Memory B cell (primary cell): ENCODE measurements at regions not wholly inside any gene's neighbourhood (a gene's known extent, or its start where the extent isn't known, plus 50 kb on each side); places are given as distances from the start of the nearest gene placed in this dataset.
"Not testable (repeated sequence)": the region's sequence is repeated elsewhere in the genome, so short reads cannot be mapped to it uniquely, and the experiment has no call there.

ENCODE experiments used
- ATAC-seq: fragments of 150-1000 bp; cut with Tn5 transposase; 2 replicates; pipeline ENCODE4 v1.10.0; 2021; ENCODE audit warnings: low read depth, mild to moderate bottlenecking, moderate library complexity
- DNase-seq, 2 donors: peaks; one replicate each; pipeline ENCODE4 v3.0.0; 2022; ENCODE audit warnings: low spot score in 2 of 2
- H3K27ac Mint-ChIP-seq: one replicate; pipeline ENCODE4 v1.8.0; 2022; ENCODE audit warnings: mild to moderate bottlenecking, moderate library complexity, mixed read lengths
- H3K27me3 Mint-ChIP-seq: one replicate; pipeline ENCODE4 v1.8.0; 2022; ENCODE audit warnings: mixed read lengths
- H3K36me3 Mint-ChIP-seq: one replicate; pipeline ENCODE4 v1.8.0; 2022; ENCODE audit warnings: mild to moderate bottlenecking, mixed read lengths
- H3K4me1 Mint-ChIP-seq: one replicate; pipeline ENCODE4 v1.8.0; 2022; ENCODE audit warnings: mixed read lengths
- H3K4me3 Mint-ChIP-seq: one replicate; pipeline ENCODE4 v1.8.0; 2022; ENCODE audit warnings: mild to moderate bottlenecking, moderate library complexity, mixed read lengths
- H3K9me3 Mint-ChIP-seq: one replicate; pipeline ENCODE4 v1.8.0; 2022; ENCODE audit warnings: mixed read lengths

DNA sequence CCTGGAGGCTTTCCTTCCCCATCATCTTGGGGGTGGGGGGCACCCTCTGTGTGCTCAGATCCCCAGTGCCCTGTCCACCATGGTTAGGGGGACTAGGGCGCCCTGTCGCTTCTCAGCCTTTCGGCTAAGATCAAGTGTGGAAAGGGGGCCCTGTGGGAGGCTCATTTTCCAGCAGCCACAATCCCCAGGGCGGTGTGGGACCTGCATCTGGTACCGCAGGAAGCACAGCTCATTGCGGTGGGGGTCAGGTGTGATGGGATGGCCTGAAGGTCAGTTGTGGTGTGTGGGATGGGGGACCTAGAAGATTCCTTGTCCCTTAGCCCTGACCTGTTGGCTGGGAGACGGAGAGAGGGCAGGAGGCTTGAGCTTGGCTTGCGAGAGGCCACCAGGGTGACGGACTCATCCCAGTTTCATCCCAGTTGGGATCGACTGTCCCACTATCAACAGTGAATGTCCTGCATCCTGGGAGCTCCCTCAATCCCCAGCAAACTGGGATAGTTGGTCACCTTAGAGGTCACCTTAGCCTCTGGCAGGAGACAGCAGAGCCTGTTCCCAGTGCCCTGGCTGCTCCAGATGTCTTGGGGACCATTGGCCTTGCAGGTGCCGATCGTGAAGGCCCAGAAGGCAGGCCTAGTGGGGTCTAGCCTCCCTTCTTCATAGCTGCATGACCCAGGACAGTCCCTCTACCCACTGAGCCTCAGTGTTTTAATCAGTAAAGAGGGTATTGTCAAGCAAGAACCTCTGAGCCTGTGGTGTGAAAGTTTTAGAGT, 64.5 kb upstream of the PMEPA1 start:
- peaks cover 6% of the 10 kb centered on the region for H3K4me1 Mint-ChIP-seq
- no peaks in the 10 kb centered on the region for H3K9me3 Mint-ChIP-seq
- no peak overlapping the region for H3K4me3 Mint-ChIP-seq
- no peaks in the 10 kb centered on the region for H3K36me3 Mint-ChIP-seq
- H3K27ac Mint-ChIP-seq = no peak overlapping the region
- DNase-seq (no peak), ATAC-seq (no peak)
- H3K27me3 Mint-ChIP-seq = peaks cover 9% of the 10 kb centered on the region

DNA sequence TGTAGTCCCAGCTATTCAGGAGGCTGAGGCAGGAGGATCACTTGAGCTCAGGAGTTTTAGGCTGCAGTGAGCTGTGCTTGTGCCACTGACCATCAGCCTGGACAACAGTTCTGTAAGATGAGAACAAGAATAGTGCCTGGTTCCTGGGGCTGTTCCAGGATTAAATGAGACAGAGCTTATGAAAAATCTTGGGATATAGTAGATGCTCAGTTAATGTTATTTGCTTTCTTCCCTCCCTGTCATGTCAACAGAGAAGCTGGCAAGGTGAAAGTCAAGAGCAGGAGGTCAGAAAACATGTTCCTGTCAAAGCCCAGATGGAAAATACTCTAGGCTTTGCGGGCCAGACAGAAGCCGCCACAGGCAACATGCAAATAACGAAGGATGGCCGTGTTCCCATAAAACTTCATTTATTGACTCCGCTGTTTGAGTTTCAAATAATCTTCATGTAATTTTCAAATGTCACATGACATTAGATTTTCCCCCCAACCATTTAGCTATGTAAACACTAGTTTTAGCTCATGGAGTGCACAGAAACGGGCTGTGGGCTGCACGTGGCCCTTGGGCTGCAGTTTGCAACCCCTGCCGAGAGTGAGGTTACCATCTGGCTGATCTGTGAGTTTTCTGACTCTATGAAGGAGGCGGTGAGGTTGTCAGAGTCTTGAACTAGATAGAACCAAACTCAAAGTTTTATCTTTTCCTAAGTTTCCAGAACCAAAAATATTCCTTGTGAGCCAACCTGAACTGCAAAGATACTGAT, 63.4 kb upstream of the PMEPA1 start:
- no peak overlapping the region for H3K27ac Mint-ChIP-seq
- H3K36me3 Mint-ChIP-seq = no peaks in the 10 kb centered on the region

DNA sequence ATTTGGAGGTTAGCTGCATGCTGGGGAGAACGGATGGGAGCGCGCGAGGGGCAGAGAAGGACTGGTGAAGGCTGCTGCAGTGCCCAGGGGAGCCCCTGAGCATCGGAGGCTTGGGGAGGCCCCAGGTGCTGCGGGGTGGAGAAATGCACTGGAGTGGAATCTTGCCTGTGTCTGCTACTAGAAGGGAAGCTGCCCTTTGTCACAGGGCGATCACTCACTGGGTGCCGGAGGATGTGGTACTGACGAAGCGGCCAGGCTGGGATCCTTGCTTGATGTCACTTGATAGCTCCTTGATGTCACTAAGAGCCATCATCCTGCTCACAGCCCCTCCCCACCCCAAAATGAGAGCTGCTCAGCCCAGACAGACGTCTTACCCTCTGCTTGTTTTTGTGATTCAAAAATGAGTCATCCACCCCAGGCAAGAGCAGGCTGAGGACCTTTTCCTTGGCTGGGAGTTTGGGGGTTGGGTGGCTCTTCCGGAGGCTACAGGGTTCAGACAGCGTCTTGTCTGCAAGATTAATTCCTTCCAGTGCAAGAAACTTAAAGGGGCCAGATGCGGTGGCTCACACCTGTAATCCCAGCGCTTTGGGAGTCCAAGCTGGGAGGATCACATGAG, 62.6 kb upstream of the PMEPA1 start:
- Mint-ChIP-seq H3K36me3 (no peaks in the 10 kb centered on the region), H3K27ac (no peak overlapping the region), H3K27me3 (peaks cover 10% of the 10 kb centered on the region), H3K4me3 (no peak overlapping the region), H3K9me3 (no peaks in the 10 kb centered on the region), H3K4me1 (peaks cover 2% of the 10 kb centered on the region)
- peak; percentile 21 for ATAC-seq
- DNase-seq = no peak

More for the DNA sequence above, 63.4 kb upstream of the PMEPA1 start:
- H3K4me1 Mint-ChIP-seq = peaks cover 4% of the 10 kb centered on the region
- no peaks in the 10 kb centered on the region for H3K9me3 Mint-ChIP-seq
- no peak for ATAC-seq
- peaks cover 10% of the 10 kb centered on the region for H3K27me3 Mint-ChIP-seq
- no peak overlapping the region for H3K4me3 Mint-ChIP-seq
- no peak for DNase-seq

DNA sequence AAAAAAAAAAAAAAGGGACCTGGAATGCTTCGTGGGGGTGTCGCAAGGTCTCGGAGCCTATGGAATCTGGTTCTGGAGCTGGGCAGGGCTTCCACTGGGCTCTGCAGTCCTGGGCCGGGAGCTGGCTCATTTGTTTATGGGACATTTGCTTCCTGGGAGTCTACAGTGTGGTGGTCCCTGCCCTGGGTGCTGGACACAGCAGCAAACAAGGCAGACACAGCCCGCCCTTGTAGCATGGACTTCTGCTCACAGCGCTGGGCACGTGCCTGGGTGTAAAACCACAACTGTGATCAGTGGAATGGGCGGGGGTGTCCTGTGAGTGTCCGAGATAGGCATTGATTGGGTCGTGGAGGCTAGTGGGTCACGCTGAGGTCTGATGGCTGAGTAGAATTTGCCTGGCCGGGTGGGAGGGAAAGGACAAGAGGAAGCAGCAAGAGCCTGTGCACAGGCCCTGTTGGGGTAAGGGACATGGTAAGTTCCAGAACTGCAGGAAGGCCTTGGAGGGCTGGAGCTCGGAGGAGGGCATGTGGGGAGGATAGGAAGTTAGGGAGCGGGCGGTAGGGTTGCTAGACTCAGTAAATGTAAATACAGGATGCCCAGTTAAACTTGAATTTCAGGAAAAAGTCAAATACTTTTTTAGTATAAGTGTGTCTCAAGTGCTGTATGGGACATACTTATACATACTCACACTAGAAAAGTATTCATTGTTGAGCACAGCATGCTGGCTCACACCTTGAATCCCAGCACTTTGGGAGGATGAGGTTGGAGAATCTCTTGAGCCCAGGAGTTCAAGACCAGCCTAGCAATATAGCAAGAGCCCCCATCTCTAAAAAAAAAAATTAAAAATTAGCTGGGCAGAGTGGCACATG, 61.3 kb upstream of the PMEPA1 start:
- H3K4me3 Mint-ChIP-seq = no peak overlapping the region
- H3K9me3 Mint-ChIP-seq = no peaks in the 10 kb centered on the region
- DNase-seq (no peak), ATAC-seq (no peak)
- H3K36me3 Mint-ChIP-seq = no peaks in the 10 kb centered on the region
- H3K27me3 Mint-ChIP-seq = peaks cover 10% of the 10 kb centered on the region
- peaks cover 2% of the 10 kb centered on the region for H3K4me1 Mint-ChIP-seq
- no peak overlapping the region for H3K27ac Mint-ChIP-seq

DNA sequence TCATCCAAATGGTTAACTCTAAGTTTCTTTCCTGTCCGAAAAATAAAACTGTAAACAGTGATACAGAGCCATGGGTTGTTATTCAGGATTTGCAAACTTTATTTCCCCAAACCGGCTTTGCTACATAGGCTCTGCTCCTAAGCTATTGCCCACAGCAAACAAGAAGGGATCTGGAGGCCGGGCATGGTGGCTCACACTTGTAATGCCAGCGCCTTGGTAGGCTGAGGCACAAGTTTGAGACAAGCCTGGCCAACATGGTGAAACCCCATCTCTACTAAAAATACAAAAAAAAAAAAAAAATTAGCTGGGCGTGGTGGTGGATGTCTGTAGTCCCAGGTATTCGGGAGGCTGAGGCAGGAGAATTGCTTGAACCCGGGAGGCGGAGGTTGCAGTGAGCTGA, 60.6 kb upstream of the PMEPA1 start:
- not testable (repeated sequence) for H3K27ac Mint-ChIP-seq, H3K4me3 Mint-ChIP-seq, H3K4me1 Mint-ChIP-seq, ATAC-seq, H3K36me3 Mint-ChIP-seq, DNase-seq, H3K9me3 Mint-ChIP-seq
- H3K27me3 Mint-ChIP-seq = peaks cover 10% of the 10 kb centered on the region

DNA sequence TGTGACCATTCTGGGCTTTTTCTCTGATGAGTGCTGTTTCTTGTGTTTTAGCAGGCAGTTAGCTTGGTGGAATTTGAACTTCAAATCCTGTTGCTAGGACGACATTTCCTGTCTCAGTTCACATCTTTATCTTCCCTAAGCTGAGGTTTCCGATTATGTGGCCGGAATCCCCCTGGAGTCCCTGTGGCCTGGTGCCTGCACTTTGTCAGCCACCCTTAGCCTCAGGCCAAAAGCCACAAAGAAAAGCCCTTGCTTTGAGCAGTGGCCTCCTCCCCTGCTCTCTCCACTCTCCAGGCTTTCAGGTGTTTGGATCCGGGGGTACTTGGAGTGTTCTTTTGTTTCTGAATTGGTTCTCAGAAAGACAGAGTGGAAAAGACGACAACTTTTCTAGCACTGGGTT, 59.9 kb upstream of the PMEPA1 start:
- peaks cover 2% of the 10 kb centered on the region for H3K4me1 Mint-ChIP-seq
- no peak overlapping the region for H3K27ac Mint-ChIP-seq
- H3K36me3 Mint-ChIP-seq = no peaks in the 10 kb centered on the region
- H3K9me3 Mint-ChIP-seq = no peaks in the 10 kb centered on the region
- H3K27me3 Mint-ChIP-seq = peaks cover 10% of the 10 kb centered on the region
- no peak overlapping the region for H3K4me3 Mint-ChIP-seq
- DNase-seq (no peak), ATAC-seq (no peak)

DNA sequence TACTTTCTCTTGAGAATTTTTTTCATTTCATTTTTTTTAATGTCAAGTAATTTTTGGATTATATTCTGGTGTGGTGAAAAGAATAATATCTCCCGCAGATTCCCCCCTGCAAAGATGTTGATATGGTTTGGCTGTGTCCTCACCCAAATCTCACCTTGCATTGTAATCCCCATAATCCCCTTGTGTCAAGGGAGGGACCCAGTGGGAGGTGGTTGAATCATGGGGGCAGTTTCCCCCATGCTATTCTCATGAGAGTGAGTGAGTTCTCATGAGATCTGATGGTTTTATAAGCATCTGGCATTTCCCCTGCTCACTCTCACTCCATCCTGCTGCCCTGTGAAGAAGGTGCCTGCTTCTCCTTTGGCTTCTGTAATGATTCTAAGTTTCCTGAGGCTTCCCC, 58.7 kb upstream of the PMEPA1 start:
- H3K27ac Mint-ChIP-seq = no peak overlapping the region
- peaks cover 2% of the 10 kb centered on the region for H3K4me1 Mint-ChIP-seq
- H3K36me3 Mint-ChIP-seq = peaks cover 3% of the 10 kb centered on the region
- H3K27me3 Mint-ChIP-seq = peaks cover 12% of the 10 kb centered on the region
- DNase-seq (no peak), ATAC-seq (no peak)
- H3K4me3 Mint-ChIP-seq = no peak overlapping the region
- peaks cover 4% of the 10 kb centered on the region for H3K9me3 Mint-ChIP-seq

DNA sequence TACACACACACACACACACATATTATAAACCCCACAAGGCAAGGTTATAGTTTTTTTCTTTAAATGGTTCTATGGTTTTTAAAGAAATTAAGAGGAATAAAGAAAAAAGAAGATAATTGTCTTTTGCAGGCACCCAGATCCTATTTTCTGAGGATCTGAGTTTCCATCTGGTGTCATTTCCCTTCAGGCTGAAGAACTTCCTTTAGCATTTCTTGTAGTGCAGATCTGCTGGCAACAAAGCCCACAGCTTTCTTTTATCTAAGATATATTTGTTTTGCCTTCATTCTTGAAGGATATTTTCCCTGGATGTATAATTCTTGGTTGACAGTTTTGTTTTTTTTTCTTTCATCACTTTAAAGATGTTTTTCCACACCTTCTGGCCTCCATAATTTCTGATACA, 57.6 kb upstream of the PMEPA1 start:
- Mint-ChIP-seq H3K4me3 (no peak overlapping the region), H3K27me3 (peaks cover 10% of the 10 kb centered on the region), H3K27ac (no peak overlapping the region), H3K4me1 (peaks cover 4% of the 10 kb centered on the region), H3K36me3 (peaks cover 6% of the 10 kb centered on the region), H3K9me3 (peaks cover 4% of the 10 kb centered on the region)
- DNase-seq (no peak), ATAC-seq (no peak)

DNA sequence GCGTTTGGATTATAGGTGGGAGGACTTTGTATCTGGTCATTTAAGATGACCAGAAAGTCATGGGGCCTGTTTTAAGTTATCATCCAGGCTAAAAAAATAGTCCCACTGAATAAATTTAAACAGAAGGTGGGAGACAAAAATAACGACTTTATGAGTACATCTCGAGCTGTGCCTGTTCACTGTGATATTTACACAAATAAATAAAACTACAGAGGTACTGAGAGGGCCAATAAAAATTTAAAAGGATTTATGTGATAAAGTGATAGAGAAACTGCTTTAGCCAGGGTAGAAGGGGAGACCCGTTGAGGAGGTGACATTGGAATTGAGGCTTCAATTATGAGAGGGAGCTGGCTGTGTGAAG, 53.4 kb upstream of the PMEPA1 start:
- no peak overlapping the region for H3K27ac Mint-ChIP-seq
- H3K9me3 Mint-ChIP-seq = peaks cover 4% of the 10 kb centered on the region
- no peak overlapping the region for H3K4me3 Mint-ChIP-seq
- DNase-seq (no peak), ATAC-seq (no peak)
- H3K4me1 Mint-ChIP-seq = peaks cover 3% of the 10 kb centered on the region
- H3K36me3 Mint-ChIP-seq = peaks cover 6% of the 10 kb centered on the region
- peaks cover 18% of the 10 kb centered on the region for H3K27me3 Mint-ChIP-seq

DNA sequence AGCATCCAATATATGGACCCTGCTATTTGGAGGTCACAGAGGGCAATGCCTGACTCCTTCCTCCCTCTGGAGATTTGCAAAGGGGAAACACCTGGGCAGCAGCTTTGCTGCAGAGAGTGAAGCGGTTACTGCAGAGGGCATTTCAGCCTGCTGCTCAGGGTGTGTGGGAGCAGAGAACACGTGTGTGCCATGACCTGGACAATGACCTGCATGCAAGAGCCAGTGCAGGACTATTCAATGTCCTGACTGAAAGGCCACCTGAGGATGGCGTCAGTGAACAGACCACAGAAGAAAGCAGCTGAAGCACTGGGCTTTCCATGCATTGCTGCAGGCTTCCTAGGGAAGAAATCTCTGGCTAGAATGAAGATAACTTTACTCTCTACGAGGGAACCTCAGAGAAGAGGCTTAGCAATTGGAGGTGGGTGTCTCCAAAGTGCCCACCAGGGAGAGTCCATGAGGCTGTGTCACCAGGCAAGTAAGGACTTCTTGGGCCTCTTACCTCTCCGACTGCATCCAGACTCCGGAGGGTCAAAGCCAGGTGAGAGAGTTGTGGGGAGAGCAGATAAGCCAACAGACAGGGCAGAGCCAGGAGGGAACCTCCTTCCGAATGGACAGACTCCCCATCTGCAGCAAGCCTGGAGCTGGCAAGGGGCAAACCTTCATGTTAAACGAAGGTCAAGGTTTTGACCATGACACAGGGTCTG, 52.9 kb upstream of the PMEPA1 start:
- no peak overlapping the region for H3K27ac Mint-ChIP-seq
- DNase-seq = no peak
- H3K9me3 Mint-ChIP-seq = peaks cover 4% of the 10 kb centered on the region
- H3K4me1 Mint-ChIP-seq = peaks cover 3% of the 10 kb centered on the region
- peaks cover 6% of the 10 kb centered on the region for H3K36me3 Mint-ChIP-seq
- H3K4me3 Mint-ChIP-seq = no peak overlapping the region
- H3K27me3 Mint-ChIP-seq = peaks cover 18% of the 10 kb centered on the region
- ATAC-seq = no peak

DNA sequence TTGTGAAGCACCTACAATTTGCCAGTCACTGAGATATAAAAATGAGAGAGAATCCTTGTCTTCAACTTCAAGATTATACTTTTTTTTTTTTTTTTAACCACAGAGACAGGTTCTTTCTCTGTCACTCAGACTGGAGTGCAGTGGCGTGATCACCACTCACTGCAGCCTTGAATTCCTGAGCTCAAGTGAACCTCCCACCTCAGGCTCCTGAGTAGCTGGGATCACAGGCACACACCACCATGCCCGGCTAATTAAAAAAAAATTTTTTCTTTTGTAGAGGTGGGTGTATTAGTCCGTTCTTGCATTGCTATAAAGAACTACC, 51.6 kb upstream of the PMEPA1 start:
- Mint-ChIP-seq H3K27ac (no peak overlapping the region), H3K9me3 (peaks cover 6% of the 10 kb centered on the region), H3K4me1 (peaks cover 3% of the 10 kb centered on the region), H3K27me3 (peaks cover 18% of the 10 kb centered on the region), H3K36me3 (peaks cover 8% of the 10 kb centered on the region), H3K4me3 (no peak overlapping the region)
- DNase-seq (no peak), ATAC-seq (no peak)

DNA sequence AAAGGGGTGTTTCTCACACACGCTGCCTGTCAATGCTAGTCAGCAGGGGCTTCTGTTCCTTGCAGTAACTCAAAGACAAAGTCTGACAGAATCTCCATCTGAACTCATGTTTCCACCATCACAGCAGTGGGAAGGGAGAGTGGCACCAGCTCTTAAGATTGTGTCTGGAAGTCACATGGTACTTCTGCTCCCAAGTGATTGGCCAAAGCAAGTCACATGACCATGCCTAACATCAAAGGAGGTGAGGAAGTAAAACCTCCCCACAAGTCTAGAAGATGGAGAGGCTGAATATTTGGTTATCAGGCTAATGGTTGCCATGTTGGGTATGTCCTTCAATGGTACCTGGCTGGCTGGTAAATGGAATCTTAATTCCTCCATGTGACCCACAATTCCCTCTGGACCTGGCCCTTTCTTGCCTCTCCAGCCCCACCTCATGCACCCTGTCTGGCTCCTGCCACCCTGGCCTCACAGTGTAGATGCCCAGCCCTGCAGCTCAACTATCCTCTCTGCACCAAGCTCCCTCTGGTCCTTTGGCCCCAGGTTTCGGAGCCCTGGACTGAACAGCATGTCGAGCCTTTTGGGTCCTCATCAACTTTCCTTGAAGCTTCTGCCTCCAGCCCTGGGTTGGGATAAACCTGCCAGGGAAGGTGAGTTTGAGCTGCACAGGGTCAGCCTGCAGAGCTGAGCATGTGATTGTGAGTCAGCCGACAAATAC, 51.0 kb upstream of the PMEPA1 start:
- no peak overlapping the region for H3K4me3 Mint-ChIP-seq
- H3K36me3 Mint-ChIP-seq = peaks cover 8% of the 10 kb centered on the region
- ATAC-seq = no peak
- no peak overlapping the region for H3K27ac Mint-ChIP-seq
- no peak for DNase-seq
- H3K9me3 Mint-ChIP-seq = peaks cover 6% of the 10 kb centered on the region
- H3K4me1 Mint-ChIP-seq = peaks cover 3% of the 10 kb centered on the region
- H3K27me3 Mint-ChIP-seq = peaks cover 18% of the 10 kb centered on the region

DNA sequence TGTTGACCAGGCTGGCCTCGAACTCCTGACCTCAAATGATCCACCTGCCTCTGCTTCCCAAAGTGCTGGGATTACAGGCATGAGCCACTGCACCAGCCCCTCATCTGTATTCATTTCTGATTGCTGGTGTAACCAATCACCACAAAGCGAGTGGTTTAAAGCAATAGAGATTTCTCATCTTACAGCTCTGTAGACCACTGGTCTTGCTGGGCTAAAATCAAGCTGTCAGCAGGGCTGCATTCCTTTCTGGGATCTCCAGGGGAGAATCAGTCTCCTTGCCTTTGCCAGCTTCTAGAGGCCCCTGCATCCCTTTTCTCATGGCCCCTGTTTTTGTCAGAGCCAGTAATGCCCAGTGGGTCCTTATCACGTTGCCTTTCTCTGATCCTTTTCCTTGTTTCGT, 49.9 kb upstream of the PMEPA1 start:
- no peak overlapping the region for H3K4me3 Mint-ChIP-seq
- peaks cover 8% of the 10 kb centered on the region for H3K36me3 Mint-ChIP-seq
- DNase-seq (no peak), ATAC-seq (no peak)
- H3K9me3 Mint-ChIP-seq = peaks cover 6% of the 10 kb centered on the region
- peaks cover 22% of the 10 kb centered on the region for H3K27me3 Mint-ChIP-seq
- no peak overlapping the region for H3K27ac Mint-ChIP-seq
- peaks cover 3% of the 10 kb centered on the region for H3K4me1 Mint-ChIP-seq
